Stimulated activated CD4-positive, alpha-beta T cell treated with anti-CD3 and anti-CD28 coated beads, Interleukin-4, amount 100 ng/mL, for 24 hours (primary cell): ENCODE measurements at regions not wholly inside any gene's neighbourhood (a gene's known extent, or its start where the extent isn't known, plus 50 kb on each side); places are given as distances from the start of the nearest gene placed in this dataset.
"Not testable (repeated sequence)": the region's sequence is repeated elsewhere in the genome, so short reads cannot be mapped to it uniquely, and the experiment has no call there.

ENCODE experiments used
- DNase-seq: peaks from one replicate; pipeline ENCODE4 v3.0.0-alpha.2; 2020

DNA sequence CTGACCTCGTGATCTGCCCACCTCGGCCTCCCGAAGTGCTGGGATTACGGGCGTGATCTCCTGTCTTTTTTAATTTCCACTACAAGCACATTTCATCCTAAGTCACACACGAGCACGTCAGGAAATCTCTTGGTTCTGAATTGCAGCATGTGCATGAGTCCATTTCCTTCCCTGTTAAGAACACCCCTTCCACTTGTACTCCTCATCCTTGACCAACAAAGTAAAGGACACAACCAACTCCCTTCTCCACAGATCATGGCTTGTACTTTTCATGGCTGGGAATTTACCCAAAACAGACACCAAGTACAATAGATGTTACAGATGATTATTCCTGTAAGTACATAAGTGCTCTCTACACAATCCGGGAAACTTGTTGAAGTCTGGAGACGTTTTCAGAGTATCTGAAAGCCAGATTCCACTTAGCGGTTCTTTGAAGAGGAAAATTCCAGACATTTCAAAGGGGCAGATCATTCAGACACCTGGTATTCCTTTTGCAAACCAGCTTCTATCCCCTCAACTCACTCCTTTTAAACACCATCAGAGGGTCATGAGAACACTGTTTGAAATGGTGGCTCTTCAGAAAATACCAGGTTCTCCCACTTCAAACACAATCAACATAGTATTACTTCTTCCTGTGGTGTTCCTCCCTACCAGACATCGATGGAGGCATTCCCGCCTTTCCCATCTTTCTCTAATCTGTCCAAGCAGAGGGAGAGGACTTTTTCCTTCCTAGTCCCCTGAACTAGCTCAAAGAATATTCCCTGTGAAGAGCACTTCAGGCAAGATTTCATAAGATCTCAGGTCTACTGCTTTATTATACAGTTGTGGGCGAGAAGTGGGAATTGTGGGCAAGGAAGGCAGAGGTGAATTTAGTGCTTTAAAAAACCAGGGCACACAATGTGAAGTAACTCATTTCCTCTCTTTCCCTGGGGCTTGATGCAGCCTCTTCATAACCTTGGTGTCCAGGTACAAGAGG lies 80.1 kb upstream of the TSC22D2 start:
- DNase-seq = no peak

DNA sequence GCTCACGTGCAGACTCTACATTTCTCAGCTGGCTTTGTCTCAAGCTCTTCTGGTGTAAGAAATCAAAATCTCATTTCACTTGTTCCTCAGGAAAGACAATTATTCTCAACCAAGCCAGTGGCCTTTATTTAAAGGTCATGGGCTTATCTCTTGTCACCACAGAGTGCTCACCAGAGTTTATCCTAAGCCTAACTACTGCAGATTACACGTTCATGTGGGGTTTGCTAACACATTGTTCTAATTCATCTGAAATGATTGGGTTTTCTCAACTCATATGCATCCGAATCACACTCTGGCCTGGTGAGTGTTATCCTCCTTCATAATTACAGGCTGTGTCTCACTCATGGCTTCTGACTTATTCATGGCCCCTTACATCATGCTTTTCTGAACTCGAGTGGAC lies 83.3 kb upstream of the TSC22D2 start:
- no peak for DNase-seq

- no peak for DNase-seq
Observed at GRCh38 chr3:150324245-150324644, 83.9 kb upstream of the TSC22D2 start.

GRCh38 chr3:150323770-150324169 lies 84.3 kb upstream of the TSC22D2 start:
- no peak for DNase-seq

DNA sequence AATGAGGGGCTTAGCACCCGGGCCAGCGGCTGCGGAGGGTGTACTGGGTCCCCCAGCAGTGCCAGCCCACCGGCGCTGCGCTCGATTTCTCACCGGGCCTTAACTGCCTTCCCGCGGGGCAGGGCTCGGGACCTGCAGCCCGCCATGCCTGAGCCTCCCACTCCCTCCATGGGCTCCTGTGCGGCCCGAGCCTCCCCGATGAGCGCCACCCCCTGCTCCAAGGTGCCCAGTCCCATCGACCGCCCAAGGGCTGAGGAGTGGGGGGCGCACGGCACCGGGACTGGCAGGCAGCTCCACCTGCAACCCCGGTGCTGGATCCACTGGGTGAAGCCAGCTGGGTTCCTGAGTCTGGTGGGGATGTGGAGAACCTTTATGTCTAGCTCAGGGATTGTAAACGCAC lies 85.0 kb upstream of the TSC22D2 start:
- DNase-seq = not testable (repeated sequence)

DNA sequence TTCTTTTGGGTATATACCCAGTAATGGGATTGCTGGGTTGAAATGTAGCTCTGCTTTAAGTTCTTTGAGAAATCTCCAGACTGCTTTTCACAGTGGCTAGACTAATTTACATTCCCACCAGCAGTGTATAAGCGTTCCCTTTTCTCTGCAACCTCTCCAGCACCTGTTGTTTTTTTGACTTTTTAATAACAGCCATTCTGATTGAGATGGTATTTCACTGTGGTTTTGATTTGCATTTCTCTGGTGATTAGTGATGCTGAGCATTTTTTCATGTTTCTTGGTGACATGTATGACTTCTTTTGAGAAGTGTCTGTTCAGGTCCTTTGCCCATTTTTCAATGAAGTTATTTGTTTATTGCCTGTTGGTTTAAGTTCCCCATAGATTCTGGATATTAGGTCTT lies 87.1 kb upstream of the TSC22D2 start:
- not testable (repeated sequence) for DNase-seq

DNA sequence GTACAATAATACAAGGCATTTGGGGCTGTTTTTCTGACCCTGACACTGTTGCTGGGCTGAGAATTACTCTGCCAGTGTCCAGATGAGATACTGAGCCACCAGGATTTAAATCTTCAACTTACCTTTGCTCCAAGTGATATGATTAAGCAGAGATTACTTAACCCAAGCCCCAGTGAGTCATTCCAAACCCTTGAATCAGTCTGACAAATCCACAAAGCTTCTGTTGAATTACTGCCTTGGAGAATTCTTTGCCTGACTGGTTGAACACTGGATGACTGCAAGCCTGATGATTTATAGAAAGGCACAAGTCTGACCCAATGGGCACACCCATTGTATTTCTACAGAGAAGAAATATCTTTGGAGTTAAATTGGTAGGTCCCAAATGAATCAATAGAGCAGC lies 88.2 kb upstream of the TSC22D2 start:
- no peak for DNase-seq

GRCh38 chr3:150317469-150317868 lies 90.6 kb upstream of the TSC22D2 start:
- no peak for DNase-seq

DNA sequence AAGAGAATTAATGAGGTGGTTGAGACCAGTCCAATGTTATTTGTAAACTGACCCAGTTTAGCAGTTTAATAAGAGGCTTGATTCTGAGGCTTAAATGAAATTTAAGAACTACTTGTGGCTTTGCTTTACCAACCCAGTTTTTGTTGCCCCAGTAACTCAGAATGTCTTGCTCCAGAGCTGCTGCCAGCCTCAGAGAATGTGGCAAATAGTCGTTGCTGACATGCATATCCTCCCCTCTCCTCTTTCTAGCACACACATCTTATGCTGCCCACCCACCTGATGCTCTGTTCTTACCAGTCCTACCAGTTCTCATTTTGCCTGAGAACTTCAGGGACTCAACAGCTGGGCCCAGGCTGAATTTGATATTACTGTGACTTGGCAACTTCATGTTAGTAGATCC lies 92.4 kb upstream of the TSC22D2 start:
- DNase-seq = no peak

- no peak for DNase-seq
Observed at GRCh38 chr3:150314248-150315004, 93.7 kb upstream of the TSC22D2 start.

- no peak for DNase-seq
Observed at GRCh38 chr3:150312018-150312657, 96.0 kb upstream of the TSC22D2 start.

GRCh38 chr3:150311156-150311555 lies 96.9 kb upstream of the TSC22D2 start:
- no peak for DNase-seq

DNA sequence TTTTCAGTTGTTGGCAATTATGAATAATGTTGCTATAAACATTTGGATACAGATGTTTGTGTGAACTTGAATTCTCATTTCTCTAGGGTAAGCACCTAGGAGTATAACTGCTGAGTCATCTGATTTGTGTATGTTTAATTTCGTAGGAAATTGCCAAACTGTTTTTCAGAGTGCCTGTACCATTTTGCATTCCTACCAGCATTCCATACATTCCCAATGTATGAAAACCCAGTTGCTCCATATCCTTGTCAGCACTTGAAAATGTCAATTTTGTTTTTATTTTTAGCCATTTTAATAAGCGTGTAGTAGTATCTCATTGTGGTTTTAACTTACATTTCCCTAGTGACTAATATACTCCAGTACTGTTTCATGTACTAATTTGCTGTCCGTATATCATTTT lies 98.5 kb upstream of the TSC22D2 start:
- DNase-seq = no peak

DNA sequence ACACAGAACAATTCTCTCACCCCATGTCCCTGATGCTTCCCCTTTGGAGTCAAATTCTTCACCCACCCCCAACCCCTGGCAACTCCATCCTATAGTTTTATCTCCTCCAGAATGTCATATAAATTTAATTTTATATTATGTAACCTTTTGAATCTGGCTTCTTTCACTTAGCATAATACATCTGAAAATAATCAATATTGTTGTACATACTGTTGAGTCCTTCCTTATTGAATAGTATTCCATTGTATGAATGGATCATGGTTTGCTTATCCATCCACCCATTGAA lies 98.9 kb upstream of the TSC22D2 start:
- DNase-seq = no peak

GRCh38 chr3:150308481-150309256 lies 99.4 kb upstream of the TSC22D2 start:
- no peak for DNase-seq

GRCh38 chr3:150308037-150308319 lies 100.1 kb upstream of the TSC22D2 start:
- DNase-seq = no peak

GRCh38 chr3:150307311-150308036 lies 100.6 kb upstream of the TSC22D2 start:
- DNase-seq = no peak

GRCh38 chr3:150306906-150307305 lies 101.2 kb upstream of the TSC22D2 start:
- no peak for DNase-seq

GRCh38 chr3:150306083-150306482 lies 102.0 kb upstream of the TSC22D2 start:
- DNase-seq = no peak

DNA sequence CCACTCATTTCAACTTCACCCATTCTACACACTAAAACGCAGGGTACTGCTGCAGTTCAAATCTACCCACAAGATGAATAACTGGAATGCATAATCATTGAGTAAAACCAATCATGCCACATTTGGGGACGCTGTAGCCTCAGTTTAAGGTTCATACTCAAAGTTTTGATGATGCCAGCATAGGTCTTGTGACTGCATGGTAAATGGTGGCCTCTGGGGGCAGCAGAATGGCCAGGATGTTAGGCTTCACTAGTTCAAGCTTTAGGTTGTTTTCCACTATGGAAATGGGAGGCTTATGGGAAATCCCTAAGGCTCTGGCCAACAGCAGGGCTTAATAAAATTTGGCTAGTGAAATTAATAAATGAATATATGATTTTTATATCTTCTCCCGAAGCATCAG lies 104.3 kb upstream of the TSC22D2 start:
- DNase-seq = no peak

- DNase-seq = no peak
Observed at GRCh38 chr3:150302246-150302645, 105.9 kb upstream of the TSC22D2 start.

DNA sequence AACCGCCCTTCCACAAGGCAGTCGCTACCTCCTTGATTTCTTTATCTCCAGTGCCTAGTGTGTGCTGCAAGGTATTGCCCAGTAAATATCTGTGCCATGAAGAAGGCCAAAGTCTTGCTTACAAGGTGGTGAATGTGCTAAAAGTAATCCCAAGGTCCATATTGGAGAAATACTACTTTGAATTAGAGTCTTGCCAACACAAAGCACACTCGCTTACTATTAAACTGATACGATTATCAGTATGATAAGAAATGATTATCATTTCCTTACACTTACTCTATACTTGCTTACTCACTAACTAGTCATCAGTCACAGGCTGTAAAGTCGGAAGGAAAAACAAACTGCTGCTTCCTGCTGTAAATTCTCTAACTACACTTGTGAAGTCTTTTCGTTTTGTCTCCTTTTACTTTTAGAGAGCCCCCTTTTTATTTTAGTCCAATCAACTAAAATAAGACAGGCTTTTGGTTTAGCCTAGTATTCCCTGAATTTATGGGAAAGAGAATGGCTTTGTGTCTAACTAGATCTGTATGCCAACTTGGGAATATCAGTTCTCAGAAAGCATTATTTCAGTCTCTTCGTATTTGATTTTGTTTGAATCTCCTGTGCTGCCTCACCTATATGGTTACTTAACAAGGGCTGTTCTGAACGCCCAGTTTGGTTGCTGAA lies 107.1 kb upstream of the TSC22D2 start:
- no peak for DNase-seq
